PC-3 (cell line): ENCODE measurements at regions not wholly inside any gene's neighbourhood (a gene's known extent, or its start where the extent isn't known, plus 50 kb on each side); places are given as distances from the start of the nearest gene placed in this dataset.

Experiments
- ATAC-seq: fragments of 200-7000 bp; cut with Tn5 transposase; 2 replicates; pipeline ENCODE4 v1.9.1; 2020; ENCODE audit warnings: mild to moderate bottlenecking, moderate library complexity
- BruUV-seq: library from RNA; stranded (reverse); fragments of 400-500 nt; replicated peaks from 2 replicates; lab custom pipeline; 2021; lab: Mats Ljungman, UMichigan
- CTCF ChIA-PET: fragments of 300-600 bp; sonication (Branson Sonifier 250); formaldehyde crosslinking; loops from one replicate; lab custom pipeline; 2022; ENCODE audit warnings: antibody characterized with exemption; lab: Charles Lee
- POLR2A ChIA-PET: fragments of 300-600 bp; sonication (Branson Sonifier 250); formaldehyde crosslinking; loops from one replicate; lab custom pipeline; 2022; ENCODE audit warnings: antibody characterized with exemption; ENCODE audit not compliant: unreplicated experiment; lab: Charles Lee
- DNase-seq: peaks from one replicate; pipeline ENCODE4 v3.0.0-alpha.2; 2015
- H2AFZ ChIP-seq: fragments of 300-600 bp; sonication (generic); 2 replicates; pipeline ENCODE4 v1.6.0; 2016; ENCODE audit warnings: antibody characterized with exemption, low read length
- H3F3A ChIP-seq: fragments of 300-600 bp; sonication (generic); one replicate; pipeline ENCODE4 v1.6.0; 2017; ENCODE audit warnings: antibody characterized with exemption, low read length, control low read depth, mild to moderate bottlenecking; ENCODE audit not compliant: unreplicated experiment
- H3K27ac ChIP-seq: fragments of 300-600 bp; sonication (generic); 2 replicates; pipeline ENCODE4 v1.5.1; 2016; ENCODE audit warnings: mild to moderate bottlenecking, low read length
- H3K27me3 ChIP-seq: fragments of 300-600 bp; sonication (generic); 2 replicates; pipeline ENCODE4 v1.6.1; 2016; ENCODE audit warnings: low read length, mixed read lengths
- H3K36me3 ChIP-seq: fragments of 300-600 bp; sonication (generic); 2 replicates; pipeline ENCODE4 v1.6.1; 2016; ENCODE audit warnings: low read depth, mixed run types, low read length, mixed read lengths
- H3K4me1 ChIP-seq: fragments of 300-600 bp; sonication (generic); 2 replicates; pipeline ENCODE4 v1.5.1; 2016; ENCODE audit warnings: low read length; ENCODE audit not compliant: insufficient read depth
- H3K4me2 ChIP-seq: fragments of 300-600 bp; sonication (generic); 2 replicates; pipeline ENCODE4 v1.6.0; 2016; ENCODE audit warnings: low read length
- H3K4me3 ChIP-seq: fragments of 300-600 bp; sonication (generic); 2 replicates; pipeline ENCODE4 v1.5.1; 2016; ENCODE audit warnings: mild to moderate bottlenecking, low read length, mixed read lengths
- H3K79me2 ChIP-seq: fragments of 300-600 bp; sonication (generic); 2 replicates; pipeline ENCODE4 v1.6.1; 2017; ENCODE audit warnings: low read length, mixed read lengths
- H3K9ac ChIP-seq: fragments of 300-600 bp; sonication (generic); 2 replicates; pipeline ENCODE4 v1.6.0; 2016; ENCODE audit warnings: mild to moderate bottlenecking, low read length
- H3K9me2 ChIP-seq: fragments of 300-600 bp; sonication (generic); replicated peaks from 2 replicates; pipeline ENCODE4 v1.6.1; 2016; ENCODE audit warnings: mixed run types, low read length, mixed read lengths
- H3K9me3 ChIP-seq: fragments of 300-600 bp; sonication (generic); 2 replicates; pipeline ENCODE4 v1.6.1; 2016; ENCODE audit warnings: low read length, mixed read lengths
- H4K20me1 ChIP-seq: fragments of 300-600 bp; sonication (generic); 2 replicates; pipeline ENCODE4 v1.6.1; 2016; ENCODE audit warnings: low read length, mixed read lengths
- CTCF ChIP-seq: fragments of 300-600 bp; sonication (generic); conservative IDR thresholded peaks from 2 replicates; pipeline ENCODE4 v1.5.1; 2017; ENCODE audit warnings: antibody characterized with exemption, low read depth, mild to moderate bottlenecking, low read length
- EZH2 ChIP-seq: fragments of 300-600 bp; sonication (generic); IDR thresholded peaks from one replicate; pipeline ENCODE4 v1.6.1; 2017; ENCODE audit warnings: antibody characterized with exemption, mild to moderate bottlenecking, low read length; ENCODE audit not compliant: unreplicated experiment
- EZH2phosphoT487 ChIP-seq: fragments of 300-600 bp; sonication (generic); IDR thresholded peaks from 2 replicates; pipeline ENCODE4 v1.6.1; 2018; ENCODE audit warnings: mild to moderate bottlenecking, antibody characterized with exemption, low read length, borderline replicate concordance
- intact Hi-C: fragments of 100-400 bp; cut with micrococcal nuclease; formaldehyde crosslinking; loops from 2 replicates; pipeline ENCODE4 v1.9.0; 2023

- Histone ChIP-seq H3K9me2 (no peaks in the 10 kb centered on the region), H3K9ac (no peak overlapping the region), H3K9me3 (no peaks in the 10 kb centered on the region), H3K4me1 (no peaks in the 10 kb centered on the region), H3K4me3 (no peak overlapping the region), H3K27me3 (no peaks in the 10 kb centered on the region), H3K36me3 (no peaks in the 10 kb centered on the region), H4K20me1 (no peaks in the 10 kb centered on the region), H3K79me2 (no peaks in the 10 kb centered on the region), H3F3A (no peaks in the 10 kb centered on the region), H3K4me2 (no peak overlapping the region), H2AFZ (no peak overlapping the region), H3K27ac (no peak overlapping the region)
- peak; percentile 63 for ATAC-seq
- TF ChIP-seq EZH2phosphoT487 (no peak), CTCF (no peak), EZH2 (no peak)
- POLR2A ChIA-PET = no interaction called here
- no TSS peak for BruUV-seq
- intact Hi-C loops = no loop called here
- DNase-seq = peak; percentile 46
- CTCF ChIA-PET = no interaction called here
Observed at GRCh38 chr2:51959696-51960095, 927.8 kb upstream of the NRXN1 start.

GRCh38 chr2:51953931-51954330 lies 922.0 kb upstream of the NRXN1 start:
- TF ChIP-seq EZH2 (no peak), EZH2phosphoT487 (no peak), CTCF (no peak)
- H3K27me3 ChIP-seq = no peaks in the 10 kb centered on the region
- no peaks in the 10 kb centered on the region for H4K20me1 ChIP-seq
- no peaks in the 10 kb centered on the region for H3K9me2 ChIP-seq
- H3K79me2 ChIP-seq = no peaks in the 10 kb centered on the region
- no peaks in the 10 kb centered on the region for H3K36me3 ChIP-seq
- H3K4me2 ChIP-seq = no peak overlapping the region
- no peaks in the 10 kb centered on the region for H3F3A ChIP-seq
- intact Hi-C loops = no loop called here
- no peak overlapping the region for H3K4me3 ChIP-seq
- H2AFZ ChIP-seq = no peak overlapping the region
- no peaks in the 10 kb centered on the region for H3K4me1 ChIP-seq
- H3K9me3 ChIP-seq = peaks cover 10% of the 10 kb centered on the region; the same call in 1 of the 2 replicates
- BruUV-seq = no TSS peak
- no peak overlapping the region for H3K9ac ChIP-seq
- ATAC-seq (no peak), DNase-seq (no peak)
- no peak overlapping the region for H3K27ac ChIP-seq
- POLR2A ChIA-PET = no interaction called here
- CTCF ChIA-PET = no interaction called here

- peak; percentile 38 for DNase-seq
- H3K9me2 ChIP-seq = no peaks in the 10 kb centered on the region
- peaks cover 33% of the 10 kb centered on the region for H3K4me1 ChIP-seq
- H3K9me3 ChIP-seq = no peaks in the 10 kb centered on the region
- H2AFZ ChIP-seq = no peak overlapping the region
- no peaks in the 10 kb centered on the region for H3F3A ChIP-seq
- no peak for TF ChIP-seq CTCF
- no peak for TF ChIP-seq EZH2phosphoT487
- no peak for TF ChIP-seq EZH2
- CTCF ChIA-PET = no interaction called here
- BruUV-seq = no TSS peak
- H4K20me1 ChIP-seq = no peaks in the 10 kb centered on the region
- no peaks in the 10 kb centered on the region for H3K79me2 ChIP-seq
- ATAC-seq = peak; percentile 27; the same call in 1 of the 2 replicates
- H3K27me3 ChIP-seq = no peaks in the 10 kb centered on the region
- no peak overlapping the region for H3K4me3 ChIP-seq
- peak overlapping the region; percentile 59 for H3K4me2 ChIP-seq
- H3K27ac ChIP-seq = 0 out of 2 replicates have a peak overlapping the region, but pooled peaks have one; percentile 9
- intact Hi-C loops = no loop called here
- POLR2A ChIA-PET = no interaction called here
- H3K9ac ChIP-seq = no peak overlapping the region
- no peaks in the 10 kb centered on the region for H3K36me3 ChIP-seq
Observed at GRCh38 chr2:51921076-51921475, 889.1 kb upstream of the NRXN1 start.
